Uterus (tissue), 3 donors: ENCODE measurements at regions not wholly inside any gene's neighbourhood (a gene's known extent, or its start where the extent isn't known, plus 50 kb on each side); places are given as distances from the start of the nearest gene placed in this dataset.

Experiments
- DNase-seq, 2 donors: peaks; one replicate each; pipeline ENCODE4 v3.0.0-alpha.2; 2019 to 2020
- H3K27ac ChIP-seq, 2 donors: fragments of 200-600 bp; sonication (generic); 1 replicate in 1 of 2; 2 replicates in 1 of 2; pipeline ENCODE4 v1.5.1; 2016 to 2018
- H3K27me3 ChIP-seq, 2 donors: fragments of 200-600 bp; sonication (generic); one replicate each; pipeline ENCODE4 v1.5.1; 2018 to 2019; ENCODE audit warnings: control low read depth in 1 of 2
- H3K36me3 ChIP-seq, 2 donors: fragments of 200-600 bp; sonication (generic); one replicate each; pipeline ENCODE4 v1.5.1; 2019; ENCODE audit warnings: control low read depth in 1 of 2
- H3K4me1 ChIP-seq, 2 donors: fragments of 200-600 bp; sonication (generic); one replicate each; pipeline ENCODE4 v1.5.1; 2018 to 2019; ENCODE audit warnings: control low read depth in 1 of 2
- H3K4me3 ChIP-seq, 2 donors: fragments of 200-600 bp; sonication (generic); 1 replicate in 1 of 2; 2 replicates in 1 of 2; pipeline ENCODE4 v1.5.1; 2018 to 2019; ENCODE audit warnings: mild to moderate bottlenecking in 1 of 2
- H3K9me3 ChIP-seq, 2 donors: fragments of 200-600 bp; sonication (generic); one replicate each; pipeline ENCODE4 v1.5.1; 2019; ENCODE audit warnings: control low read depth in 1 of 2
- CTCF ChIP-seq, 4 experiments: fragments of 200-600 bp in 2 of 4; fragments of 450-650 bp in 2 of 4; sonication (generic) in 2 of 4; IDR thresholded peaks; one replicate each; pipeline ENCODE4 v1.5.1; 2016 to 2019; ENCODE audit warnings: antibody characterized with exemption in 4 of 4, mild to moderate bottlenecking in 2 of 4, moderate library complexity in 1 of 4
- POLR2A ChIP-seq, 2 donors: fragments of 450-650 bp; IDR thresholded peaks; one replicate each; pipeline ENCODE4 v1.6.1; 2016; ENCODE audit warnings: antibody characterized with exemption in 2 of 2, mild to moderate bottlenecking in 1 of 2, moderate library complexity in 1 of 2
- intact Hi-C: fragments of 100-400 bp; cut with DNase I; formaldehyde crosslinking; loops from one replicate; pipeline ENCODE4 v1.15.1; 2023; ENCODE audit warnings: low total_unique reads
- donor health status: DM: yes; HTN: yes; CAD: no.

GRCh38 chr11:116421529-116422185 lies 351.1 kb downstream of the BUD13 start:
- Histone ChIP-seq H3K9me3 (no peaks in the 10 kb centered on the region), H3K27ac (no peak overlapping the region), H3K4me3 (no peak overlapping the region), H3K27me3 (no peaks in the 10 kb centered on the region), H3K36me3 (no peaks in the 10 kb centered on the region), H3K4me1 (no peaks in the 10 kb centered on the region)
- TF ChIP-seq POLR2A (IDR thresholded peaks at IDR 0.05) (no peak), CTCF (IDR thresholded peaks at IDR 0.05) (no peak)
- DNase-seq = no peak
- intact Hi-C loops = no loop called here

GRCh38 chr11:116420770-116421528 lies 351.8 kb downstream of the BUD13 start:
- Histone ChIP-seq H3K9me3 (no peaks in the 10 kb centered on the region), H3K36me3 (no peaks in the 10 kb centered on the region), H3K4me3 (no peak overlapping the region), H3K27ac (no peak overlapping the region), H3K4me1 (no peaks in the 10 kb centered on the region), H3K27me3 (no peaks in the 10 kb centered on the region)
- no peak for DNase-seq
- intact Hi-C loops = no loop called here
- no peak for TF ChIP-seq POLR2A (IDR thresholded peaks at IDR 0.05)
- no peak for TF ChIP-seq CTCF (IDR thresholded peaks at IDR 0.05)

DNA sequence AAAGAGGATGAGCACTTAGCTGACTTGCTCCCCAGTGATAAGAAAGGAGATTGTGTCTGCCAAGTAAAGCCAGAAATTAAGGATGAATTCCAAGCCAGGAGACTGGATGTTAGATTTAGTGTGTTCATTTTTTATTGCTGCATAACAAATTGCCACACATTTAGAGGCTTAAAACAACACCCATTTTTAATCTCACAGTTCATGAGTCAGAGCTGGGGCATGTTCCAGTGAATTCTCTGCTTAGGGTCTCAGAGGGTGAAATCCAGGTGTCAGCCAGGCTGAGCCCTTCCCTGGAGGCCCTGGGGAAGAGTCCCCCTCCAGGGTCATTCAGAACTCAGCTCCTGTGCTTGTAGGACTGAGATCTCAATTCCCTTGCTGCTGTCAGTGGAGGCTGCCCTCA lies 352.8 kb downstream of the BUD13 start:
- Histone ChIP-seq H3K27me3 (no peaks in the 10 kb centered on the region), H3K9me3 (no peaks in the 10 kb centered on the region), H3K27ac (no peak overlapping the region), H3K4me1 (no peaks in the 10 kb centered on the region), H3K36me3 (no peaks in the 10 kb centered on the region), H3K4me3 (no peak overlapping the region)
- no peak for DNase-seq
- intact Hi-C loops = no loop called here
- TF ChIP-seq POLR2A (IDR thresholded peaks at IDR 0.05) (no peak), CTCF (IDR thresholded peaks at IDR 0.05) (no peak)

DNA sequence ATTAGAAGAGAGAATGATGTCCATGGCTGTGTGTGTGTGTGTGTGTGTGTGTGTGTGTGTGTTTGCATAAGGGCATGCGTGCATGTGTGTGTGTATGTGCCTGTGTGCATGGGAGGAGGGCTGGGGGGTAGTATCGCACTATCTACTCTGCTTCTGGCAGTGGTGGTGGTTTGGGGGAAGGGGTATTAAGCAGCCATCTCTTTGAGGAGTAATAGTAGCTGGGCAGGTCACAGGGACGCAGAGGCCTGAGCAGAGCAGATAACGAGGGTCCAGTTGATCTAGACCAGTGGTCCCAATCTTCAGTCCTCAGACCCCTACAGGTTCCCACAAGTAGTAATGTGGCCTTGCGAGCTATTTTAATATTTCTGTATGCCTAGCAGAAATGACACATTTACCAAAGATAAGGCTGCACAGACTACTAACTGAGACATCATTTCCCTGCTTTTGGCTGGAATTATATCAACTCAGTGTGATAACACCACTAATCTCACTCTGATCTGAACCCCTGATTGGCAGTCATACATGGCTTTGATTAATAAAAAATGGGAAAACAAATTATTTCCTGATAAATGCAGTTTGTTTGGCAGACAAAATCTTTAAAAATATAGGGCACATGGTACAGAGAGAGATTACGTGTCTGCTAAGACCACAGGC lies 354.3 kb downstream of the BUD13 start:
- Histone ChIP-seq H3K4me3 (no peak overlapping the region), H3K4me1 (no peaks in the 10 kb centered on the region), H3K27ac (no peak overlapping the region), H3K9me3 (no peaks in the 10 kb centered on the region), H3K36me3 (no peaks in the 10 kb centered on the region), H3K27me3 (no peaks in the 10 kb centered on the region)
- TF ChIP-seq POLR2A (IDR thresholded peaks at IDR 0.05) = no peak
- TF ChIP-seq CTCF (IDR thresholded peaks at IDR 0.05) = no peak
- intact Hi-C loops = no loop called here
- no peak for DNase-seq

DNA sequence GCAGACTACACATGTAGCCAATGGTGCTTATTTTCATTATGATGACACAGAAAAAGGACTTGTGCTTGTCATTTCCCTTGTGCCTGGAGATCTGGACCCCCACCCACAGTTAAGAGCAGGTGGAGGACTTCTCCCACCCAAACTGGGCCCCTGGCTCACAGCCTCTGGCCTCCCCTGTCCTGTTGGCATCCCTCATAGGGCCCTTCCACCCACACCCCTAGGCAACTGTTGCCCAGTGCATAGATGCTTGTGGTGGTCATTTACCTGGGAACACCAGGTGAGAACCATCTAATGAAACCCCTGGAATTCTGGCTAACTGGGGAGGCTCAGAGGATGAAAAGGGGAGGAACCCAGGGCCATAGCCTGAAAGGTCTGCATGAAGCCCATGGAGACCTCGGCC lies 355.9 kb downstream of the BUD13 start:
- no peak overlapping the region for H3K27ac ChIP-seq
- DNase-seq = no peak
- H3K4me3 ChIP-seq = no peak overlapping the region
- no peaks in the 10 kb centered on the region for H3K9me3 ChIP-seq
- H3K27me3 ChIP-seq = no peaks in the 10 kb centered on the region
- intact Hi-C loops = no loop called here
- no peaks in the 10 kb centered on the region for H3K4me1 ChIP-seq
- no peaks in the 10 kb centered on the region for H3K36me3 ChIP-seq
- no peak for TF ChIP-seq POLR2A (IDR thresholded peaks at IDR 0.05)
- no peak for TF ChIP-seq CTCF (IDR thresholded peaks at IDR 0.05)
